ENCODE measurements at regions not wholly inside any gene's neighbourhood (a gene's known extent, or its start where the extent isn't known, plus 50 kb on each side); places are given as distances from the start of the nearest gene placed in this dataset.

DNA sequence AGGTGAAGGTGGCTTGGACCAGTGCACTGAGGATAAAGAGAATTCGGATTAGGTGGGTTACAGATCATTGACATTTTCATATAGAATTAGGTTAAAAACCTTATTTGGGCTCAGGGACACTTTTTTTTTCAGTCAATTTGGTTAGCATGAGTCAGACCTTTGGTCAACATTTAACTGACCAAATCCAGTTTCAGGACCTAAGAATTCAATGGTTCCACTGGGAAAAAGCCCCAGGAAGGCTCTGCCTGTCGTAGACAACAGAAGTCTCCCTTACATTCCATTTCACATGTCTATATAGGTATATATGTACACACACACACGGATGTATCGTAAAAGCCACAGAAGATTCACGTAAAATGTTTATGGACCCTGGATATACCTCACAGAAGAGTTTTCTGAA is 184.2 kb upstream of the RREB1 start (continued):
- TF ChIP-seq, protein P1, sequence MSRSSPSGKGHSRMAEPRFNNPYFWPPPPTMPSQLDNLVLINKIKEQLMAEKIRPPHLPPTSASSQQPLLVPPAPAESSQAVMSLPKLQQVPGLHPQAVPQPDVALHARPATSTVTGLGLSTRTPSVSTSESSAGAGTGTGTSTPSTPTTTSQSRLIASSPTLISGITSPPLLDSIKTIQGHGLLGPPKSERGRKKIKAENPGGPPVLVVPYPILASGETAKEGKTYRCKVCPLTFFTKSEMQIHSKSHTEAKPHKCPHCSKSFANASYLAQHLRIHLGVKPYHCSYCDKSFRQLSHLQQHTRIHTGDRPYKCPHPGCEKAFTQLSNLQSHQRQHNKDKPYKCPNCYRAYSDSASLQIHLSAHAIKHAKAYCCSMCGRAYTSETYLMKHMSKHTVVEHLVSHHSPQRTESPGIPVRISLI (tag by site-specific recombination; IDR thresholded peaks at IDR 0.05): no peak
- no peak for TF ChIP-seq ZNF311 (tag by site-specific recombination; IDR thresholded peaks at IDR 0.05; ENCODE audit: borderline replicate concordance)
- TF ChIP-seq, protein P2, sequence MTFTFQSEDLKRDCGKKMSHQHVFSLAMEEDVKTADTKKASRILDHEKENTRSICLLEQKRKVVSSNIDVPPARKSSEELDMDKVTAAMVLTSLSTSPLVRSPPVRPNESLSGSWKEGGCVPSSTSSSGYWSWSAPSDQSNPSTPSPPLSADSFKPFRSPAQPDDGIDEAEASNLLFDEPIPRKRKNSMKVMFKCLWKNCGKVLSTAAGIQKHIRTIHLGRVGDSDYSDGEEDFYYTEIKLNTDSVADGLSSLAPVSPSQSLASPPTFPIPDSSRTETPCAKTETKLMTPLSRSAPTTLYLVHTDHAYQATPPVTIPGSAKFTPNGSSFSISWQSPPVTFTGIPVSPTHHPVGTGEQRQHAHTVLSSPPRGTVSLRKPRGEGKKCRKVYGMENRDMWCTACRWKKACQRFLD (tag by site-specific recombination; IDR thresholded peaks at IDR 0.05): no peak
- TF ChIP-seq, protein P3, sequence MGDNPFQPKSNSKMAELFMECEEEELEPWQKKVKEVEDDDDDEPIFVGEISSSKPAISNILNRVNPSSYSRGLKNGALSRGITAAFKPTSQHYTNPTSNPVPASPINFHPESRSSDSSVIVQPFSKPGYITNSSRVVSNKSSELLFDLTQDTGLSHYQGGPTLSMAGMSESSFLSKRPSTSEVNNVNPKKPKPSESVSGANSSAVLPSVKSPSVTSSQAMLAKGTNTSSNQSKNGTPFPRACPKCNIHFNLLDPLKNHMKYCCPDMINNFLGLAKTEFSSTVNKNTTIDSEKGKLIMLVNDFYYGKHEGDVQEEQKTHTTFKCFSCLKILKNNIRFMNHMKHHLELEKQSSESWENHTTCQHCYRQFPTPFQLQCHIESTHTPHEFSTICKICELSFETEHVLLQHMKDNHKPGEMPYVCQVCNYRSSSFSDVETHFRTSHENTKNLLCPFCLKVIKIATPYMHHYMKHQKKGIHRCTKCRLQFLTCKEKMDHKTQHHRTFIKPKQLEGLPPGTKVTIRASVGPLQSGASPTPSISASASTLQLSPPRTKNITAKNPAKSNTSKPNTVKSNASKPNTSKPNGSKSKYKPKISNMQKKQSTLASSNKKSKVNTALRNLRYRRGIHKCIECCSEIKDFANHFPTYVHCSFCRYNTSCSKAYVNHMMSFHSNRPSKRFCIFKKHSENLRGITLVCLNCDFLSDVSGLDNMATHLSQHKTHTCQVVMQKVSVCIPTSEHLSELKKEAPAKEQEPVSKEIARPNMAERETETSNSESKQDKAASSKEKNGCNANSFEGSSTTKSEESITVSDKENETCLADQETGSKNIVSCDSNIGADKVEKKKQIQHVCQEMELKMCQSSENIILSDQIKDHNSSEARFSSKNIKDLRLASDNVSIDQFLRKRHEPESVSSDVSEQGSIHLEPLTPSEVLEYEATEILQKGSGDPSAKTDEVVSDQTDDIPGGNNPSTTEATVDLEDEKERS (tag by site-specific recombination; IDR thresholded peaks at IDR 0.05): no peak
- TF ChIP-seq ZNF221 (tag by site-specific recombination; IDR thresholded peaks at IDR 0.05; ENCODE audit: borderline replicate concordance): no peak

DNA sequence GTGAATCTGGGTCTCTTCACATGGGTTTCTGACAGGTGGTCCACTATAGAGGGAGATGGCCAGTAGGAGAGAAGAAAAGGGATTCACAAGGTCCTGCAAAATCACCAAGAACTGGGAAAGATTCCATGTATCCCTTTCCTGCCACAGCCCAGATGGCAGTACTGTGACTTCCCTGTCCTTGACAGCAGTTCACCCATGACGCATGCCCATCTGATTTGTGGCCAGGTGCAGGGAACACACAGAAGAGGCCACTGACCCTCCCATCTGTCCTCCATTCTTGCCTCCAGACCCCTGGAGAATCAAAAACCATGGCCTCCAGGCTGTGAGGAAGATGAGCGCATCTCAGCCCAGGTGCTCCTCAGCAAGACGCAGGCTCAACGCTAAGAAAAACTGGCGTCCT is 183.1 kb upstream of the RREB1 start:
- CTCF ChIA-PET: no interaction called here

DNA sequence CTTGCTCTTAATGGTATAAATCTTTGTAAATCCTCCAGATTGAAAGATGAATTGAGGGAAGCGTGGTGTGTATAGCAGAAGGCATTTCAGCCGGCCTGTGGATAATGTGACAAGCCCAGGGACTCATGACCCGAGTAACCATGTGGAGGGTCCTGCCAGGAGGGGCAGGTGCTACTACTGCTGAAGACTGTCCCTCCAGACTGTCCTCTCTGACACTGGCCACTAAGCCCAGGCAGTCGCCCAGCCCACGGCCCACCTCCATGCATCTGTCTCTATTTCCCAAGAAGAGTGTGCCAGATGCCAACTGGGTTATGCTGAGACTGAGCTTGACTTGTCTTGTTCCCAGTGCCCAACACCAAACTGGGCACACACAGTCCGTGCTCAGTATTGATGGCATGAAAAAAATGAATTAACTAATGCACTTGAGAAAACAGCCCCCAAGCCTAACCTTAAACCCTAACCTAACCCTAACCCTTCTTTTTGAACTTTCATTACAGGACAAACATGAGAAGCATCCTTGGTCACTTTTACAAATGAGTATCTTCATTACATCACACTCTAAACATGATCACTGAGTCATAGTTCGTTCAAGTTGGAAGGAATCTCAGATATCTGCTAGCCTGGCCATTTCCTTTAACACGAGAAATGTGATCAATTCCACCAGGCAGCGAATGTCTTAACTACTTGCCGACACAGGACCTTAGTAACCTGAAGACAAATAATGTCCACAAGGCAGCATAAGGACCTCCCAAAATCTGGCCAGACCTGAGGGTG is 182.2 kb upstream of the RREB1 start:
- Histone ChIP-seq H3K4me3 (ENCODE audit: low read depth, low read length) (no peak overlapping the region), H3K36me3 (ENCODE audit: control insufficient read depth in 2 of 2, insufficient read depth in 1 of 2, low read length in 2 of 2) (no peaks in the 10 kb centered on the region), H3K4me1 (ENCODE audit: control insufficient read depth, insufficient read depth, low read length) (no peaks in the 10 kb centered on the region), H3K27ac (ENCODE audit: extremely low read depth, low read depth, low read length) (no peak overlapping the region), H3K9me3 (ENCODE audit: control insufficient read depth, insufficient read depth, low read depth, low read length) (no peaks in the 10 kb centered on the region)
- CTCF ChIA-PET: interaction anchor here (0.8 kb wide), 1 partner anchor 54 kb away, joined by 3 read pairs; no protein-coding TSS in a partner anchor
- TF ChIP-seq ZNF521 (tag by site-specific recombination; IDR thresholded peaks at IDR 0.05) (no peak), ZNF121 (tag by site-specific recombination; IDR thresholded peaks at IDR 0.05) (no peak), ZNF830 (tag by site-specific recombination; IDR thresholded peaks at IDR 0.05; ENCODE audit: low read depth) (no peak), ZNF211 (tag by site-specific recombination; IDR thresholded peaks at IDR 0.05; ENCODE audit: low read depth) (no peak), ZNF24 (tag by site-specific recombination; IDR thresholded peaks at IDR 0.05) (no peak), SETDB1 (IDR thresholded peaks at IDR 0.05; ENCODE audit: insufficient read length, low read length) (no peak), ZNF2 (tag by site-specific recombination; IDR thresholded peaks at IDR 0.05) (no peak), MEIS1 (CRISPR knock-in tag; IDR thresholded peaks at IDR 0.05; ENCODE audit: borderline replicate concordance) (no peak), ZNF529 (tag by site-specific recombination; IDR thresholded peaks at IDR 0.05; ENCODE audit: insufficient replicate concordance) (no peak), ZNF138 (tag by site-specific recombination; IDR thresholded peaks at IDR 0.05; ENCODE audit: borderline replicate concordance) (no peak)
- TF ChIP-seq, protein P4, sequence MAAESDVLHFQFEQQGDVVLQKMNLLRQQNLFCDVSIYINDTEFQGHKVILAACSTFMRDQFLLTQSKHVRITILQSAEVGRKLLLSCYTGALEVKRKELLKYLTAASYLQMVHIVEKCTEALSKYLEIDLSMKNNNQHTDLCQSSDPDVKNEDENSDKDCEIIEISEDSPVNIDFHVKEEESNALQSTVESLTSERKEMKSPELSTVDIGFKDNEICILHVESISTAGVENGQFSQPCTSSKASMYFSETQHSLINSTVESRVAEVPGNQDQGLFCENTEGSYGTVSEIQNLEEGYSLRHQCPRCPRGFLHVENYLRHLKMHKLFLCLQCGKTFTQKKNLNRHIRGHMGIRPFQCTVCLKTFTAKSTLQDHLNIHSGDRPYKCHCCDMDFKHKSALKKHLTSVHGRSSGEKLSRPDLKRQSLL (tag by site-specific recombination; IDR thresholded peaks at IDR 0.05): no peak
- POLR2A ChIA-PET: no interaction called here

More for the DNA sequence above, 183.1 kb upstream of the RREB1 start:
- TF ChIP-seq RBAK (tag by site-specific recombination; IDR thresholded peaks at IDR 0.05) (no peak), ZSCAN30 (tag by site-specific recombination; IDR thresholded peaks at IDR 0.05) (no peak), ZNF785 (tag by site-specific recombination; IDR thresholded peaks at IDR 0.05) (no peak), ZNF843 (tag by site-specific recombination; IDR thresholded peaks at IDR 0.05) (no peak), ZNF155 (tag by site-specific recombination; IDR thresholded peaks at IDR 0.05) (no peak), ZNF391 (tag by site-specific recombination; IDR thresholded peaks at IDR 0.05; ENCODE audit: borderline replicate concordance, low read depth) (no peak), YY2 (tag by site-specific recombination; IDR thresholded peaks at IDR 0.05) (no peak), ZNF146 (tag by site-specific recombination; IDR thresholded peaks at IDR 0.05) (no peak)
- TF ChIP-seq, protein P5, sequence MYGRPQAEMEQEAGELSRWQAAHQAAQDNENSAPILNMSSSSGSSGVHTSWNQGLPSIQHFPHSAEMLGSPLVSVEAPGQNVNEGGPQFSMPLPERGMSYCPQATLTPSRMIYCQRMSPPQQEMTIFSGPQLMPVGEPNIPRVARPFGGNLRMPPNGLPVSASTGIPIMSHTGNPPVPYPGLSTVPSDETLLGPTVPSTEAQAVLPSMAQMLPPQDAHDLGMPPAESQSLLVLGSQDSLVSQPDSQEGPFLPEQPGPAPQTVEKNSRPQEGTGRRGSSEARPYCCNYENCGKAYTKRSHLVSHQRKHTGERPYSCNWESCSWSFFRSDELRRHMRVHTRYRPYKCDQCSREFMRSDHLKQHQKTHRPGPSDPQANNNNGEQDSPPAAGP (tag by site-specific recombination; IDR thresholded peaks at IDR 0.05): no peak
- TF ChIP-seq, protein P6, sequence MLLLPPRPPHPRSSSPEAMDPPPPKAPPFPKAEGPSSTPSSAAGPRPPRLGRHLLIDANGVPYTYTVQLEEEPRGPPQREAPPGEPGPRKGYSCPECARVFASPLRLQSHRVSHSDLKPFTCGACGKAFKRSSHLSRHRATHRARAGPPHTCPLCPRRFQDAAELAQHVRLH (tag by site-specific recombination; IDR thresholded peaks at IDR 0.05): no peak
- TF ChIP-seq, protein P7, sequence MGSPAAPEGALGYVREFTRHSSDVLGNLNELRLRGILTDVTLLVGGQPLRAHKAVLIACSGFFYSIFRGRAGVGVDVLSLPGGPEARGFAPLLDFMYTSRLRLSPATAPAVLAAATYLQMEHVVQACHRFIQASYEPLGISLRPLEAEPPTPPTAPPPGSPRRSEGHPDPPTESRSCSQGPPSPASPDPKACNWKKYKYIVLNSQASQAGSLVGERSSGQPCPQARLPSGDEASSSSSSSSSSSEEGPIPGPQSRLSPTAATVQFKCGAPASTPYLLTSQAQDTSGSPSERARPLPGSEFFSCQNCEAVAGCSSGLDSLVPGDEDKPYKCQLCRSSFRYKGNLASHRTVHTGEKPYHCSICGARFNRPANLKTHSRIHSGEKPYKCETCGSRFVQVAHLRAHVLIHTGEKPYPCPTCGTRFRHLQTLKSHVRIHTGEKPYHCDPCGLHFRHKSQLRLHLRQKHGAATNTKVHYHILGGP (tag by site-specific recombination; IDR thresholded peaks at IDR 0.05): no peak
- Histone ChIP-seq H3K4me1 (ENCODE audit: control insufficient read depth, insufficient read depth, low read length) (no peaks in the 10 kb centered on the region), H3K4me3 (ENCODE audit: low read depth, low read length) (no peak overlapping the region), H3K27ac (ENCODE audit: extremely low read depth, low read depth, low read length) (no peak overlapping the region), H3K9me3 (ENCODE audit: control insufficient read depth, insufficient read depth, low read depth, low read length) (no peaks in the 10 kb centered on the region), H3K36me3 (ENCODE audit: control insufficient read depth in 2 of 2, insufficient read depth in 1 of 2, low read length in 2 of 2) (no peaks in the 10 kb centered on the region)
- POLR2A ChIA-PET: no interaction called here

Measured in HEK293 (cell line).